Amygdala (tissue), 56 donors: ENCODE measurements at regions not wholly inside any gene's neighbourhood (a gene's known extent, or its start where the extent isn't known, plus 50 kb on each side); places are given as distances from the start of the nearest gene placed in this dataset.
A peak's percentile ranks its signal among the peaks of the same experiment; 100 is the strongest.

Experiments
- DNase-seq, 56 donors: peaks; one replicate each; lab custom pipeline; 2025; lab: John Stamatoyannopoulos, UW

DNA sequence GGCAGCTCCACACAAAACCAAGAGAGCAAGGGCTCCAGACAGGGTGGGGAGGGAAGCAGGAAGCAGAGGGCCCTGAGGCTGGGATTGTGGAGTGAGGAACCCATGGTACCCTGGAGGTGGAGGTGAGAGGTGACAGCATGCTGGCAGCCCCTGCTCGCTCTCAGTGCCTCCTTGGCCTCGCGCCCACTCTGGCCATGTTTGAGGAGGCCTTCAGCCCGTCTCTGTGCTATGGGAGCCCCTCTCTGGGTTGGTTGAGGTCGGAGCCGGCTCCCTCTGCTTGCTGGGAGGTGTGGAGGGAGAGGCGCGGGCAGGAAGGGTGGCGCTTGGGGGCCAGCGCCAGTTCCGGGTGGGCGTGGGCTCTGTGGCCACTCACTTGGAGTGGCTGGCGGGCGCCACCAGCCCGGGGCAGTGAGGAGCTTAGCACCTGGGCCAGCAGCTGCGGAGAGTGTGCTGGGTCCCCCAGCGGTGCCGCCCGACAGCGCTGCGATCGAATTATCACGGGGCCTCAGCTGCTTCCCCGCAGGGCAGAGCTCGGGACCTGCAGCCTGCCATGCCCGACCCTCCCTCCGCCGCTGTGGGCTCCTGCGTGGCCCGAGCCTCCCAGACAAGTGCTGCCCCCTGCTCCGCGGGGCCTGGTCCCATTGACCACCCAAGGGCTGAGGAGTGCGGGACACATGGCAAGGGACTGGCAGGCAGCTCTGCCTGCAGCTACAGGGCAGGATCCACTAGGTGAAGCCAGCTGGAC is 196.0 kb downstream of the DACT1 start:
- DNase-seq = no peak

DNA sequence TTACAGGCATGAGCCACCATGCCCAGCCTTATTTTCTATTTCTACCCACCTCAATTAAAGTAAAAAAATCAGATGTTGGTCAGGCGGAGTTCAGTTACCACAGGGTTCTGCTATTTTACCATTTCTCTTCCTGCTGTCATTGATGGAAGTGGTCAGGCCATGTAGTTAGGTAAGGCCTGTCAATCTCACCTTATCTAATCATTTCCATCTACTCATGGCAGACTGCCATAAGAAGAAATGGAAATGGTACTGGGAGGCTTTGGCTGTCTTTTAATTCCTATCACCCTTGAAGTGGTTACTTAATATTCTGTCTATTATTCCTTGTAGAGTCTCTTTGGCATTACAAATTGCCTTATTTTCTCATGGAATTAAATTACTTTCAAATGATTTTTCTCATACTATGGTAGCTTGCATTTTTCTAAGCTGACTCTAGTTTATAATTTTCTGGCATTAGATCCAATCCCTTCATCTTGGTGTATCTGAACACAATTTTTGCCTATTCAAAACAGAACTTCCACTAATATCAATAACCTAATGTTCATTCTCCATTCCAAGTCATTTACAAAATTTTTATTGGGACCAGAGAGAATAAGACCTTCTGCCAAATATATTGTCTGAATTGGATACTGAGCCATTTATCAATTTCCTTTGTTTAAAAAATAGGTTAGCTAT is 198.7 kb downstream of the DACT1 start:
- no peak for DNase-seq

DNA sequence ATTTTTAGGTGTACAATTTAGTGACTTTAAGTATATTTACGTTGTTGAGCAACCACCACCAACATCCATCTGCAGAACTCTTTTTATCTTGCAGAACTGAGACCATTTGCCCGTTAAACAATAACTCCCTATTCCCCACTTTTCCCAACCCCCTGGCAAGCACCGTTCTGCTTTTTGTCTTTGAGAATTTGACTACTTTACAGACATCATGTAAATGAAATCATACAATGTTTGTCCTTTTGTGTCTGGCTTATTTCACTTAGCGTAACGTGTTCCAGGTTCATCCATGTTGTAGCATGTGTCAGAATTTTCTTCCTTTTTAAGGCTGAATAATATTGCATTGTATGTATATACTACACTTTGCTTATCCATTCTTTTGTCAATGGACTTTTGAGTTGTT is 201.5 kb downstream of the DACT1 start:
- DNase-seq = no peak

DNA sequence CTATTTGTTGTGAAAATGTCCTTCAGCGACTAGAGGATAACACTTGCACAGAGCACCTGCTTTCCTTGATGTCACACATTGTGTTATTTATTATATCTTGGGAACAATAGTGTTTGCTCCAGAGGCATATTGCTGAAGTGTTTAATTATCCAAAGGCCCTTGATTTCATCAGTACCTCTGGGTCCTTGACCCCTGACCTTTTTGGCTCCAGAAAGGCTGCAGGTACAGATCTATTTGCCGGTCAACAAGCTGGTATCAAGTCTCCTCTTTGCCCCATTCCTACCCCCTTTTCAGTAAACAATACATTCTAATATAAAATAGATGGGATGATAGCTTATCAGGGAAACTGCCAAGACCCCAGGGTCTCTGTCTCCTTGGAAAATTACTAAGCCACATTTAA is 206.8 kb downstream of the DACT1 start:
- no peak for DNase-seq

DNA sequence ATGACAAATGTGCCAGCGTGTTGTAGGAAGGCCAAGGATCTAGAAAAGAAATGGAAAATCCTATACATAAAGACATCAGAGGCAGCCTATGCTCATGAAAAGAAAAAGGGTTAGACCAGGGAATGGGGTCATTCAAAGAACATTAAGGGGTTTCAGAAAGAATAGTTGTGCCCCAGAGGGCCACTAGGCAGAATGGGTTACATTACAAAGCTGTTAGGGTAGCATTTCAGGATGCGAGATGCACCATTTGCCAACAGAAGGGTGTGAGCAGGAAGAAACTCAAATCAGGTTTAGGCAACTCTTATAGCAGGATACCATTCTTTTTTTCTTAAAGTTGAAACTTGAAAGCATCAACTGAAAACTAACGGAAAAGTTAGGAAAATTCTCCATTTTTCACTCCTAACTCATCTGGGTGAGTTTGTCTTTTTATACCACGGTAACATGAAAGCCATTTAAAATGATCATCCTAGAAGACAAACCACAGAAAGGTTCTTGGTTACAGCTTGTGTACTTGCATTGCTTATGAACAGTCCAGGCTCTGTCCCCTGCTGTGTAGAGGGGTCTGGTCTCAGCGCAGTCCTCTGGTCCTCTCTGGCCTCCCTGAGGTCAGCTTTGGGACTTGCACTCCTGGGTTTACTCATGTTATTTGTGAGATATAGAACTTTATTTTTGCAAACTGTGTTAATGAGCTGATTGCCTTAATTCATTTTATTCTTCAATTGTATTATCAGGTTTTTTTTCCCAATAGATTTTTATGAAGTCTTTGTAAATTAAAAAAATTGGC is 209.1 kb downstream of the DACT1 start:
- DNase-seq = peak in 1 of 56 donors; percentile 11

DNA sequence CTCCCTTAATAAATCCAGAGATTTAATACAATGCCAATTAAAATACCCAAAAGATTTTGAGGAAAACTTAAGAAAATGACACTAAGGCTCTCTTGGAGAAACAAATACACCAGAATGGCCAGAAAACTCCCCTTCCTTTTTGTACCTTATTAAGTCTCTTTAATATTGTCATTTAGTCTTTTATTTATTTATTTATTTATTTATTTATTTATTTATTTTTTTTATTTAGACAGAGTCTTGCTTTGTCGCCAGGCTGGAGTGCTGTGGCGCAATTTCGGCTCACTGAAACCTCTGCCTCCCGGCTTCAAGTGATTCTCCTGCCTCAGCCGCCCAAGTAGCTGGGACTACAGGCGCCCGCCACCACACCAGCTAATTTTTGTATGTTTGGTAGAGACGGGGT is 210.6 kb downstream of the DACT1 start:
- no peak for DNase-seq

DNA sequence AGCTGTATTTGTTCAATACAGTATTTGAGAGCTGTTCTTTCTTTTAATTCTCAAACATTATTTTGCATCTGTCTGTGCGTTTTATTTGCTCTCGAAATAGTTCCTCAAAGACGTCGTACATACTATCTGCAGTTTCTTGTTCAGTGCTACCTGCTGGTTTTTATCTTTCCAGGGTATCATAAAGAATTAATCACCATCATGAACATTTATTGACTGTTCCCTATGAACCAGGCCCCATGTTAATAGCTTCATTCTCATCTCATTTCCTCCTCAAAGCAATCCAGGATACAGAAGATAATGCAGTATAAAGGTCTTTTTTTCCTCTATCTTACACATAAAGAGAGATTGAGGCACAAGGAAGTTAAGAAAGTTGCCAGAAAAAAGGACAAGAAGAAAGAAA is 211.8 kb downstream of the DACT1 start:
- DNase-seq = no peak

DNA sequence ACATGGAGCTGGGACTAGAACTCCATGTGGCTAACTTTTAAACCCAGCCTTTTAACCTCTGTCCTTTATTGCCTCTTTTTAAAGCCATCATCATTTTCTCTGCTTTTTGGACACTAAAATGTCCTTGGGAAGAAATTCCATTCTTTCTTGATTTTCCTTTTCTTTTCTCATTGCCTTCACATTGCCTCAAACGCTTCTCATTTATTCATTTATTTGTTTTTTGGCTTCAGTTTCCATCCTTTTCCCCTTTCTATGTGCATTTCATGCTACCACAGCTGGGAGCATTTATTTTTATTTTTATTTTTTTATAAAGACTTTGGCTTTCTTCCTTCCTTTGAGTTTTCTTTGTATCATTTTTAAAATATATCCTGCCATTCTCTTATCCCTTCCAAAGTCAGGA is 212.2 kb downstream of the DACT1 start:
- no peak for DNase-seq

DNA sequence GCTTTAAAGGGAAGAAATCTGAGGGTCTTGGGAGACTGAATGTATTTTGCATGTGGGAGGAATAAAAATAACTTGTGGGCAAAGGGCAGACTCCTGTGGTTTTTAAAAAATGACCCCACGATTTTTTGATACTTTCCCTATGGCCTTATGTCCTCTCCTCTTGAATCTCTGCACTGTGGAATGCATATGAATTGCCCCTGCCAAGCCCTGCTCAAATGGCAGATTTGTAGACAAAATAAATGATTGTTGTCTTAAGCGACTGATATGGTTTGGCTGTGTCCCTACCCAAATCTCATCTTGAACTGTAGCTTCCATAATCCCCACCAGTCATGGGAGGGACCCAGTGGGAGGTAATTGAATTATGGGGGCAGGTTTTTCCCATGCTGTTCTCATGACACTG is 223.8 kb downstream of the DACT1 start:
- no peak for DNase-seq

DNA sequence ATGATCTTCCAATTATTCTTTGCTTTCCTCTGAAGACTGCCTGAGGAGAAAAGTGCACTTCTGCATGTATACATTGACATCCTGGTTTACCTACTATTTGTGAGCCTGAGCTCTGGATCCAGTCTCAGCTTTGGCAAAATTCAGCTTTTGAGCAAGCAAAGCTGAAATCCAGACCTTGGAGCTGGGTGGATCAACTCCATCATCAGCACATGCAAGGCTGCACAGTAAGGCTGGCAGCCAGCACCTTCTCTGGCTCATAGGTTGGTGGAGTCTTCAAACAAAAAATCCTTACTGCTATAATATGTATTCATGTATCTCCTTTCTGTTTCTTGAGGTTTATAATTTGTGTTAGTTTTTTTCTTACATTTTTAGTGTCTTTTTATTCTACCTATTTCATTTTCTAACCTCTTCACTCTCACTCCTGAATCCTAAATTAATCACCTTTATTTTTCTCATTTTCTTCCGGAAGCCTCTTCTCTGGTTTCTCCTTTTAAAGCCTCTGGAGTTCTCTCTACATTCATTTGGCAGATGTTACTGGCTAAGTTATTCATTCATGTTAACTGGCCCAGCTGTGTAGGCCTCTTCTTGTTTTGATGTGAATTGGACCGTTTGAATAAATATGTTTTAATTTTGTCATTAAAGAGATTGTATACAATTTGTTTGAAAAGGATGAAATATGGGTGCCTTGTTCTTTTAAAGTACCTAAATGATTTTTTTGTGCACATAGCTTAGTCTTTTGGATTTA is 224.8 kb downstream of the DACT1 start:
- DNase-seq = no peak

DNA sequence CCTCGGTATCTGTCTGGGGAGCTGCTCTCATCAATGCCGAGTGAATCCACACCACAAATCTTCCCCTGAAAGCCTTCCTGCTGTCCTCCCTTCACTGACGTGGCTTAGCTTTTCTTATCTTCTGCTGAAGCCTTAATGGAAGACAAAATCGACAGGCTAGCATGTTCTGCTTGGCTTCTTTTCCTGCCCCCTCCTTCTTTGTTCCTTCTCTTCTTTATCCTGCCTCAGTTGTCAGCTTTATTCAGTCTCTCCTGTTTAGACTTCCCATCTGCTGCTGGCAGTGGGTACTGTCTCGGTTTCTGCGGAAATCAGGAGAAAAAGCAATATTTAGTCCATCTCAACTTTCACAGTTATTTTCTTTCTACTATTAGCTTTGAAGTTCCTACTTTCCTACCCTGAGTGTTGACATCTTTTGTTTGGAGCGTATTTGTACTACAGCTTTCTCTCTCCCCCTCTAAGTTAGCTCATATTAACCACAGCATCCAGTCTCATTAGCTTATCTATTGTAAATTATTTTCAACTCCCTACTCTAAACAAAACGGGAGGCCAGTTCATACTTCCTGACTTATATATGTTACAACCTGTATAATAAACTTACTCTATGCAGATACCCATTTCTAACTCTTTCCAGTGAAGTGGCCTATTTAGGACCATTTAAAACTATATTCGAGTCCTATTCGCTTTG is 226.0 kb downstream of the DACT1 start:
- no peak for DNase-seq

DNA sequence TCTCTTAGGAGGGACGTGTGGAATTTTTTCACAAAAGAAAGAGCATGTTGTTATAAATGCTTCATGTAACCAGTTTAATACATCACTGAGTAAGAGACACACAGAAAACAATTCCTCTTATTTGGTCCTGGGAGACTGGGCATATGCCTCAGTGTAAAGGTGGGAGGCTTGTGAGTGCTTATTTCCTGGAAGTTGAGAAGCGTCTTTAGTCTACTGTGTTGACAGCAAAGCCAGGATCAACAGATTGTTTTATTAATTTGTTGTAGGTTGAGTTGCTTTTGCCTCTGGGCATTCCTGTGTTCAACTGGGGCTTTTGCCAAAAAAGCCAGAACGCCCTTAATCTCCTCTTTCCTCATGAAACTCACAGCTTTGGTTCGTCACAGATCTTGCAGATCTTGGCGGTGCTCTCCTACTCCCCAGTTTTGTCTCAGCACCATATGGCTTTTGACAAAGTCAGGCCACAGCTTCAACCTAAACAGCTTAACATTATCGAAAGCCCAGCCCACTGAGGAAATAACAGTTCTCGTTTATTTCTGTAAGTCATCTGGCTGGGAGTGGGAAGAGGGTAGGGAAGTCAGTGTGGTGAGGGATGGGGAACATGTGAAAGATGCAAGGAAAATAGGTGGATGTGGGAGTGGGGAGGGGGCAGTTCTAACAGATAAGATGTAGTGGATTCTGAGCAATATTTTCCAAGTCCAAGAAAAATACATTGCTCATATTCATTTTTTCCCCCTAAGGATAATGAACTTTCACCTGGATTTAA is 227.2 kb downstream of the DACT1 start:
- DNase-seq = peak in 9 of 56 donors; percentile 1 to 32 (median 13)

DNA sequence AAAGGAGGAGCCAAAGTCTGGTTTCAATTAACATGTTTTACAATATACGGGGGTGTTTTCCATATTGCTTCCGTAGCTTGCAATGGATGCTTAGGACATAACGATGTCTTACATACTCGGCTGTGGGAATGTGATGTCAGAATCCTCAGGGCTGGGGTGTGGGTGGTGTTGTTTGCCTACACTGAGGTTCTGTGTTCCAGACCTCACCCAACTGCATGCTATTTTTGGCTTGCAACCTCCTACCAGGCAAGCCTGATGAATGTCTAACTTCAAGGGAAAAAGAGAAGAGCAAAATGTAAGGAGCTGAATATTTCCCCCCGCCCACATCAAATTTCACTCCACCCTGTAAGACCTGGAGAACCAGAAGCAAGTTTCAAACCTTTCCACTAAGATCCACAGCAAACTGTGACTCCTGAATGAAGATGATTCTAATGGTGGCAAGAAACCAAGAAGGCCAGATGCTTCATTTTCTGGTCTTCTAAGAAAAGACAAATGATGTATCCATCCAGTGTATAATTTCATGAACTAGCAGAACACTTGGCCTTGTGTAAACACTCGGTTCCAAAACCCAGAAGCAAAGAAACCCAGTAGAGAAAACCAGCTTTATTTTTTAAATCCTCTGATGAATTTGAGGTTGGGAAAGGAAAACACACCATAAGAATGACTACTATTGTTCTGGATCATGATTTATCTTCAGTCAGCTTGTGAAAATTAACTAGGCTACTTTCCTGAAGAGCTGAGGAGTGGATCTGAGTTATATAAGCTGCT is 227.9 kb downstream of the DACT1 start:
- peak in 14 of 56 donors; percentile 7 to 61 (median 23) for DNase-seq

DNA sequence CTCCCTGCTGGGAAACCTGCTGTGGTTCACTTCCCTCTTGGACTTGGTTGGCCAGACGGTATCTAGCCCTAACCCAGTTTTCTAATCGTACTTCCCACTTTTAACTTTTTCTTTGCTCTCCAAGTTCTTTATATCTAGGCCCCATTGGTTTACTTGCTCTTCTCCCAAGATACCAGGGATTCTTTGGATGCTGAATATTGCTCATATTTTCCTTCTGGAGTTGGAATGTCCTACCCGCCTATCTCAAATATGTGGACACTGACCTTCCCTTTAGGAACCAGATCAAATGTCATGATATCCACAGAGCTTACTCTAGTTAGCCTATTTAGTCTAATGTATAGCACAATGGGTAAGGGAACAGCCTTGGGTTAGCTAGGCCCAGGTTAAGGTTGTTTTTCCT is 228.6 kb downstream of the DACT1 start:
- DNase-seq = no peak

DNA sequence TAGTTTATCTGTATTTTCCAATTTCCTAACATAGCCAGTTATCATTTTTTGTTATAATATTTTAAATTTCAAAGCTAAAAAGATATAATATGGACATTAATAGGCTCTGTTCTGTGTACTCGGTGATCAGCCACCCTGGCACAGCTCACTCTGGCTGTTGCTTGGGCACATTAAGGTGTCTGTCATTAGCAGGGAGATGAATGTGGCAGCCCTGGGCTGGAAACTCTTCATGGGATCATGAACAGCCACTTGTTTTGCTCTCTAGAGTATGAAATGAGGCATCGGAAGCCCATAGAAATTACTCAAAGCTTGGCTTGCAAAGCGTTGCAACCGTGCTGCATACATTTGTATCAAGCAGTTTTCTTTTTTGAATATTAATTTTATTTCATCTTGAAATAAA is 233.2 kb downstream of the DACT1 start:
- no peak for DNase-seq

DNA sequence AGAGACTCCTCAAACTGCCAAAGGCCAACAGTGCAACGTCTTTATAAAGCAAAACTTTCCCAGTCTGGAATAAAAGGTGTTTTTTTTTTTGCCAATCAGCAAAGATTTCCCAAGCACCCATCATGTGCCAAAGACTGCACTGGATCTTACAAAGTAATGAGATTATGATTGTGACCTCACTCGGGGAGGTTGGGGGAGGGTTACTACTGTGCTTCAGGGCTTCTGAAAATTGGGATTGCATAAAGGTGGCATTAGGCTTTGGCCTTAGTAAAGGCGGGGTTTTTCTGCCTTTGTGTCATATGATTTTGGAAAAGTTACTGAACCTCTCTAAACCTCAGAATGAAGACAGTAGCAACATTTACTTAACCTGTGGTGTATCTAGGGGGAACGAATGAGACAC is 233.8 kb downstream of the DACT1 start:
- no peak for DNase-seq

DNA sequence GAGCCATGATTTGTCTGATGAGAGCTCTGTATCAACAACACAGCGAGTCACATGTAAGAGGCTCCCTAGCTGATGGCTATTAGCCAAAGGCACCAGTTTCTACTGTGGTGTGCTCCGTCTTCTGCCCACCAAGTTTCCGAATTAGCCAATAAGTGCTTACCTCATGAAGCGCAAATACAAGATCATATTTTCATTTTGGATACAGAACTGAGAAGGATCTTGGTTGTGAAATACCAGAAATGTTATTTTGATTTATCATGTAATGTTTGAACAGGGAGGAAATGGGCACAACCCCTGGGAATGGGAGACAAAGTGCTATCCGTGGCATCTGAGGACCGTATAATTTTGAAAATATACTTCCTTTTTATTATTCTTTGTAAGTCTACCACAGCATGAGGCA is 234.3 kb downstream of the DACT1 start:
- DNase-seq = no peak

DNA sequence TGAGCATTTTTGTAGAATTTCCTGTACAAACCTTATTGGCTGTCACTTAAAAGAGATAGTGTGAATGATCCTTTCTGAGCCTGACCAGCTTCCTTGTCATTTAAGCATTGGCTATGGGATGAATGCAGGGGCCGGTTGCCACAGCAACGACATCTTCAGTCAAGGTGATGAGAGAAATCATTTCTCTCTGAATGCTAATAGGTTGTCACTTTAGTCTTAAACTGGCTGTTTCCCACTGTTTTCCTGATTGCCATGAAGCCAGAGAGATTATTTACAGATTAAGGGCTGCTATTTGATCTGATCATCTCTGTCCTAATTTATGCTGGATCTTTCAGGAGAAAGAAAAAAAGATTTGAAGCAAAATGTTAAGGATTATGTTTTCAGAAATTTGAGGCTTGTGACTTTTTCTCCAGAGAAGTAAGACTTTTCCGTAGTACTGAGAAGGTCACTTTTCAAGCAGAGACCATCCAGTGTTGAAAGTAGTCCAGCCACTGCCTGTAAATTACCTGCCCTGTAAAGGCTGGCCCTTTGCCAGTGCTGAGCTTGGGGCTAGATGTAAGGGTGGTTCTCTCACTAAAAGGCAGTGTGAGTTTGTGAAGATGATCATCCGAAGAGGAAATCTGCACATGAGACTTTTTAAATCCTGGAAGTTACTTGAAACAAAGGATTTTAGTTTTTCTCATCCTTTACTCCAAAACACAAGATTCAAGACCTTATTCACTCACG is 235.6 kb downstream of the DACT1 start:
- no peak for DNase-seq
